GM12873 (cell line): ENCODE measurements at regions not wholly inside any gene's neighbourhood (a gene's known extent, or its start where the extent isn't known, plus 50 kb on each side); places are given as distances from the start of the nearest gene placed in this dataset.

Source experiments
- TF ChIP-seq, protein P1 (sequence below): IDR thresholded peaks from 2 replicates; pipeline ENCODE4 v1.5.1; 2012; ENCODE audit warnings: low read depth, mild to moderate bottlenecking, moderate library complexity, low read length, control low read depth; ENCODE audit not compliant: insufficient read depth; ENCODE audit errors: missing control alignments

DNA sequence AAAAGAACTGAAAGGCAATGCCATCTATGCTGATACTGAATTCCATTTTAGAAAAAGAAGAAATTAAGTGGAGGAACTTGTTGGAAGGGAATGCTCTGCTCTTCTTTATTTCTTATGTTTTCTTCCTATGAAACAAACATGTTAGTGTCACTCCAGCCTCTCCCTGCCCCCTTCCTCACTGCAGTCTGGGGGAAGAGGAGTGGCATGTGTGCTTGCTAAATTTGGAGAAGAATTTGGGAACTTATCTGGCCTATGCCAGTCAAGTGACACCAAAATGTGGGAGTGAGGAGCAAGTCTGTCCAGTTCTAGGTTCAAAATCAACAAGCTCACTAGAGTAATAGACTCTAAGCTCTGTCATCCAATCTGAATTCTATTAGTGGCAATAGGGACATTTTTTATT is 214.6 kb downstream of the RBM26 start:
- TF ChIP-seq, protein P1, sequence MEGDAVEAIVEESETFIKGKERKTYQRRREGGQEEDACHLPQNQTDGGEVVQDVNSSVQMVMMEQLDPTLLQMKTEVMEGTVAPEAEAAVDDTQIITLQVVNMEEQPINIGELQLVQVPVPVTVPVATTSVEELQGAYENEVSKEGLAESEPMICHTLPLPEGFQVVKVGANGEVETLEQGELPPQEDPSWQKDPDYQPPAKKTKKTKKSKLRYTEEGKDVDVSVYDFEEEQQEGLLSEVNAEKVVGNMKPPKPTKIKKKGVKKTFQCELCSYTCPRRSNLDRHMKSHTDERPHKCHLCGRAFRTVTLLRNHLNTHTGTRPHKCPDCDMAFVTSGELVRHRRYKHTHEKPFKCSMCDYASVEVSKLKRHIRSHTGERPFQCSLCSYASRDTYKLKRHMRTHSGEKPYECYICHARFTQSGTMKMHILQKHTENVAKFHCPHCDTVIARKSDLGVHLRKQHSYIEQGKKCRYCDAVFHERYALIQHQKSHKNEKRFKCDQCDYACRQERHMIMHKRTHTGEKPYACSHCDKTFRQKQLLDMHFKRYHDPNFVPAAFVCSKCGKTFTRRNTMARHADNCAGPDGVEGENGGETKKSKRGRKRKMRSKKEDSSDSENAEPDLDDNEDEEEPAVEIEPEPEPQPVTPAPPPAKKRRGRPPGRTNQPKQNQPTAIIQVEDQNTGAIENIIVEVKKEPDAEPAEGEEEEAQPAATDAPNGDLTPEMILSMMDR = no peak

GRCh38 chr13:79190932-79191331 is 215.1 kb downstream of the RBM26 start:
- TF ChIP-seq, protein P1 = no peak

GRCh38 chr13:79187917-79188690 is 218.0 kb downstream of the RBM26 start:
- TF ChIP-seq, protein P1 = no peak

DNA sequence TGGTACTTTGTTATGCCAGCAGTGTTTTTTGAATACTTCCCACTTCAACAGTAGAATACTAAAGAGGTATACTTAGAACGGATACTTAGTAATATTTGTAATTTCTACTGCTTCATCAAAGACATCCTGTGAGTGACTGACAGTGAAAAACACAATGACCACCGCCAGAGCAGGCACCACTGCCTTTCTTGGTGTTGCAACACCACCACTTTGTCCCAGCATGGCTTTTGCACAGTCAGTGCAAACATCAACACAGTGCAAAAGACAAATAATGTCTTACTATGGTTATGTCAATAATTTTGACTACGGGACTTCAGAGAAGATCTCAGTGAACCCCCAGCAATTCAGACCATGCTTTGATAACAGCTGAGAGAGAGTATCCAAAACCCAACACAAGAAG is 220.5 kb downstream of the RBM26 start:
- TF ChIP-seq, protein P1 = no peak

DNA sequence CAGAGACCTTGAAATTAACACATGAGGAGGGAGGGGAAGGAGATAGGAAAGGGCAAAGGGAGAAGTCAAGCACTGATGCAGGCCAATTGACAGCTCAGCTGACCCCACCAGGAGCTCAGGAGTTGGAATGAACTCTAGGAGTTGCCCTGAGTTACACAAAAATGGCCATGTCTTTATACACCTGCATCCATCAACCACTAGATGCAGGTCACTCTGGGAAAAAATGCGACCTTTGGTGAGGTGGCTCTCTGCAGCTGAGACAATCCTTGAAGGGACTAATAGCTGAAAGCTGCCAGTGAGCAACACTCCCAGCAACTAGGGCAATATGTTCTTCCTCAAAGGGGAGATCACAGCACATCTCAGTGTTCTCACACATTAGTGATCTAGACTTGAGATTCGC is 222.8 kb downstream of the RBM26 start:
- TF ChIP-seq, protein P1 = no peak

GRCh38 chr13:79171141-79172061 is 234.7 kb downstream of the RBM26 start:
- TF ChIP-seq, protein P1 = no peak

DNA sequence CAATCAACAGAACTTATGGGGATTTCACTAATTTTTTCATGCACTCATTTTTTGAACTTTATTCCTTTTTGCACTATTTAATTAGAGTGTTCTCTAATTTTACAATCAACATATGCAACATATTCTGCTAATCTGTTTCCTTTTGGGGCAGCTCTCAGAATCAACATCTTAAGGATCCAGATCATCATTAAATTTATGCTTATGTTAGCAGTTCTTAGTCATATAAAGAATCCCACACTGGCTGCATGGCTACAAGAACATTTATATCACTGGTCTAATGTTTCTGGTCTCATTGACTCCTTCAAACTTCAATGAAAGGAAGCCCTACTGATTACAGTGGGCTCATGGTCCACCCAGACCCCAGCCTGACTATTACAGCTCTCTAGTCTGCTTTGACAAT is 245.2 kb downstream of the RBM26 start:
- TF ChIP-seq, protein P1 = no peak
